HCT116 (cell line): ENCODE measurements at regions not wholly inside any gene's neighbourhood (a gene's known extent, or its start where the extent isn't known, plus 50 kb on each side); places are given as distances from the start of the nearest gene placed in this dataset.

Experiments used
- SP1 ChIP-seq: IDR thresholded peaks from 2 replicates; pipeline ENCODE4 v1.6.1; 2012; ENCODE audit warnings: low read depth
- ZNF274 ChIP-seq: fragments of 200-500 bp; sonication (Bioruptor generic); IDR thresholded peaks from 2 replicates; pipeline ENCODE4 v1.6.1; 2014; ENCODE audit warnings: mild to moderate bottlenecking, low read depth, low read length, inconsistent platforms
- TF ChIP-seq, protein P1 (sequence below), 3 experiments: fragments of 200-600 bp in 1 of 3; sonication (generic) in 1 of 3; IDR thresholded peaks in 2 of 3; conservative IDR thresholded peaks in 1 of 3; 2 replicates each; pipeline ENCODE4 v1.5.1; 2012 to 2017; ENCODE audit warnings: low read depth in 2 of 3, low read length in 2 of 3, antibody characterized with exemption in 1 of 3, borderline replicate concordance in 1 of 3, control low read depth in 1 of 3, mild to moderate bottlenecking in 1 of 3, mixed read lengths in 1 of 3, mixed run types in 1 of 3, moderate library complexity in 1 of 3; ENCODE audit not compliant: insufficient read depth in 1 of 3

DNA sequence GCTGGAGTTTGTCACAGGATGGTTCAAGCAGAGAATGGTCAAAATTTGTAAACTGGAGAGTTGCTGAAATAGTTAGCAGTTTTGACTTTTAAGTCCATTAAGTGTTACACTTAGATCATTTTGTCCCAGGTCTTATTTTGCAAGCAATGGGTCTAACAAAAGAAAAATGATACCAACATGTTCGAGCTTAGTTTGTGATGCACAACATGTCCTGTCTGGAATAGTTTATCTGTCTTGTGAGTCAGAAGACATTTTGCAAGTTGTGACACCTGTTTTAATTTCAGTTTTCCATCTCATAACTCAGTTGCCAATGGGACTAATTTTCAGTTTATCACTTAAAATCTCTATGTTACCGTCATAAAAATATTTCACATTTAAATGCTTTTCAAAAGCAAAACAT is 929.8 kb downstream of the CDH18 start:
- no peak for TF ChIP-seq ZNF274
- TF ChIP-seq SP1, result no peak
- TF ChIP-seq, protein P1, sequence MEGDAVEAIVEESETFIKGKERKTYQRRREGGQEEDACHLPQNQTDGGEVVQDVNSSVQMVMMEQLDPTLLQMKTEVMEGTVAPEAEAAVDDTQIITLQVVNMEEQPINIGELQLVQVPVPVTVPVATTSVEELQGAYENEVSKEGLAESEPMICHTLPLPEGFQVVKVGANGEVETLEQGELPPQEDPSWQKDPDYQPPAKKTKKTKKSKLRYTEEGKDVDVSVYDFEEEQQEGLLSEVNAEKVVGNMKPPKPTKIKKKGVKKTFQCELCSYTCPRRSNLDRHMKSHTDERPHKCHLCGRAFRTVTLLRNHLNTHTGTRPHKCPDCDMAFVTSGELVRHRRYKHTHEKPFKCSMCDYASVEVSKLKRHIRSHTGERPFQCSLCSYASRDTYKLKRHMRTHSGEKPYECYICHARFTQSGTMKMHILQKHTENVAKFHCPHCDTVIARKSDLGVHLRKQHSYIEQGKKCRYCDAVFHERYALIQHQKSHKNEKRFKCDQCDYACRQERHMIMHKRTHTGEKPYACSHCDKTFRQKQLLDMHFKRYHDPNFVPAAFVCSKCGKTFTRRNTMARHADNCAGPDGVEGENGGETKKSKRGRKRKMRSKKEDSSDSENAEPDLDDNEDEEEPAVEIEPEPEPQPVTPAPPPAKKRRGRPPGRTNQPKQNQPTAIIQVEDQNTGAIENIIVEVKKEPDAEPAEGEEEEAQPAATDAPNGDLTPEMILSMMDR (IDR thresholded peaks at IDR 0.05 in 2 of 3, conservative IDR thresholded peaks at IDR 0.05 in 1 of 3; ENCODE audit: borderline replicate concordance in 1 of 3, insufficient read depth in 1 of 3, low read depth in 2 of 3, low read length in 2 of 3), result no peak
